T-helper 1 cell (primary cell): ENCODE measurements at regions not wholly inside any gene's neighbourhood (a gene's known extent, or its start where the extent isn't known, plus 50 kb on each side); places are given as distances from the start of the nearest gene placed in this dataset.

Experiments
- DNase-seq, 5 donors: peaks; one replicate each; pipeline ENCODE4 v3.0.0-alpha.2; 2012 to 2020

GRCh38 chr18:45169610-45170009 lies 445.7 kb upstream of the SLC14A2 start:
- no peak for DNase-seq

GRCh38 chr18:45171679-45172191 lies 443.5 kb upstream of the SLC14A2 start:
- DNase-seq: no peak

GRCh38 chr18:45173327-45173726 lies 441.9 kb upstream of the SLC14A2 start:
- no peak for DNase-seq

- peak in 1 of 5 donors; percentile 2 for DNase-seq
Observed at GRCh38 chr18:45173799-45174519, 441.3 kb upstream of the SLC14A2 start.

- DNase-seq: no peak
Observed at GRCh38 chr18:45174629-45175136, 440.6 kb upstream of the SLC14A2 start.

- no peak for DNase-seq
Observed at GRCh38 chr18:45175511-45175910, 439.8 kb upstream of the SLC14A2 start.

- no peak for DNase-seq
Observed at GRCh38 chr18:45186832-45187231, 428.4 kb upstream of the SLC14A2 start.

GRCh38 chr18:45191795-45192194 lies 423.5 kb upstream of the SLC14A2 start:
- no peak for DNase-seq

GRCh38 chr18:45197526-45197970 lies 417.7 kb upstream of the SLC14A2 start:
- DNase-seq: peak in 1 of 5 donors; percentile 74

- DNase-seq: no peak
Observed at GRCh38 chr18:45198526-45198925, 416.8 kb upstream of the SLC14A2 start.

GRCh38 chr18:45201029-45201428 lies 414.2 kb upstream of the SLC14A2 start:
- DNase-seq: no peak

GRCh38 chr18:45201489-45201888 lies 413.8 kb upstream of the SLC14A2 start:
- DNase-seq: no peak

GRCh38 chr18:45202061-45202460 lies 413.2 kb upstream of the SLC14A2 start:
- no peak for DNase-seq

- DNase-seq: no peak
Observed at GRCh38 chr18:45203677-45204076, 411.6 kb upstream of the SLC14A2 start.

GRCh38 chr18:45207328-45207727 lies 407.9 kb upstream of the SLC14A2 start:
- DNase-seq: no peak

- DNase-seq: no peak
Observed at GRCh38 chr18:45208164-45208563, 407.1 kb upstream of the SLC14A2 start.

- DNase-seq: peak; percentile 26 to 62 (median 44)
Observed at GRCh38 chr18:45212181-45213039, 402.9 kb upstream of the SLC14A2 start.

- no peak for DNase-seq
Observed at GRCh38 chr18:45213040-45213333, 402.3 kb upstream of the SLC14A2 start.

- DNase-seq: no peak
Observed at GRCh38 chr18:45218436-45218835, 396.8 kb upstream of the SLC14A2 start.

- no peak for DNase-seq
Observed at GRCh38 chr18:45221363-45221762, 393.9 kb upstream of the SLC14A2 start.

GRCh38 chr18:45222180-45222579 lies 393.1 kb upstream of the SLC14A2 start:
- DNase-seq: no peak

- DNase-seq: no peak
Observed at GRCh38 chr18:45227001-45227742, 388.1 kb upstream of the SLC14A2 start.

GRCh38 chr18:45228796-45229388 lies 386.4 kb upstream of the SLC14A2 start:
- DNase-seq: no peak
